ENCODE measurements at regions not wholly inside any gene's neighbourhood (a gene's known extent, or its start where the extent isn't known, plus 50 kb on each side); places are given as distances from the start of the nearest gene placed in this dataset.

DNA sequence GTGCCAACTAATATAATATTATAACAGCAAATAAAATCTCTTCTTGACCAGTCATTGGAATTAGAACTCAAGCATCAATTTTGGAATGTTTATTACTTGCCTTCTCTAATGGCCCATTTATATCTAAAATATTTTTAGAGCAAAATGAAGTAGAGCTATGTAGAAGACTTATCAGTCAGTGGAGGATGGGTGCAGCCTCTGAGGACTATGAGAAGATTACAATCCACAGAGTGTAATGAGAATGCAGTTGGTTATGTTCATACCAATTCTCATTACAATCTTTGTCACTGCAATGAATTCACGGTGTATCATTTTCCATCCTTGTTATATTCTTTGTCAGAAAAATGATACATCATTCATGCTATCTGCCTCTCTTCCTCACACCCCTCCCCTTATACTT, 878.1 kb downstream of the CENPC start:
- no peak for DNase-seq

DNA sequence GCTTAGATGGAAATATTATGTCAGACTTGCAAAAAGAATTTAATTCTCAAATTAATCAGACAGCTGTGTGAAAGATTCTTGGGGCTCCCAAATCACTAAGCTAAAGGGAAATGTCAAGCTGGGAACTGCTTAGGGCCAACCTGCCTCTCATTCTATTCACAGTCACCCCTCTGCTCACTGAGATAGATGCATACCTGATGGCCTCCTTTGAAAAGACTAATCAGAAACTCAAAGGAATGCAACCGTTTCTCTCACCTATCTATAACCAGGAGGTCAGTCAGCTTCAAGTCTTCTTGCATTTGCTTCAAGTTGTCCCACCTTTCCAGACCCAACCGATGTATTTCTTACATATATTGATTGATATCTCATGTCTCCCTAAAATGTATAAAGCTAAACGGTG, 882.7 kb downstream of the CENPC start:
- no peak for DNase-seq

GRCh38 chr4:66658809-66659208, 886.5 kb downstream of the CENPC start:
- DNase-seq, result no peak

DNA sequence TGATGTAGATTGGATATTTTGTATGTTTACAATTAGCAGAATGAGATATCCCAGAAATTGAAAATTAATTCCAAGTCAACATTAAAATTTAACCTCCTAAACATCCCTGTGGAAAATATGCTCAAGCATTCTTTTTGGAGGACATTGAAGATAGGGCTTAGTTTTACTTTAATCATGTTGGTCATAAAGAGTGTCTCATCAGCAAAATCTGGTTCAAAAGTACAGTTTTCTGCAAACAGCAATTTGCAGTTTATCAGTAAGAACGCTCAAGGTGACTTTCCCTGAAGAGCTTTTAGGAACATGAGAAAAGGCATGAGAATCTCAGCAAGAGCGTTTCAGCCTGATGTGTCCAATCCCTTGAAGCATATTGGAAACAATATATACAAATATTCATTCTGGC, 889.8 kb downstream of the CENPC start:
- no peak for DNase-seq

DNA sequence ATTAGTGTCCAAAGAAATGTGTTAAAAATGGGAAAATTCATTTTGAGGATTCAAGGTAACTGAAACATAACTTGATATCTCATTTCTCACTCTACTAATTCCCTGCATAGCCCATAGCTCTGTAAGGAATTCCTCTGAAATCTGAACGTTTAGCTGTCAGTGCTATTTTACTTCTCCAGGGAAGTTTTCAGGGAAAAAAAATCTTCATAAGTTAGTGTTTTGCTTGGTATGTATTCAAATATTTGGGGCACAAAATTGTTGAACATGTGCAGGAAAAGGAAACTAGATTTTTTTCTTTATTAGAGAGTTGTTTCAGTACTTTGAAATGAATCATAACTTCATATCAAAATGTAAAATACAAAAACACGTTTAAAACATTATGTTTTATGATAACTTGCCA, 891.4 kb downstream of the CENPC start:
- no peak for DNase-seq

DNA sequence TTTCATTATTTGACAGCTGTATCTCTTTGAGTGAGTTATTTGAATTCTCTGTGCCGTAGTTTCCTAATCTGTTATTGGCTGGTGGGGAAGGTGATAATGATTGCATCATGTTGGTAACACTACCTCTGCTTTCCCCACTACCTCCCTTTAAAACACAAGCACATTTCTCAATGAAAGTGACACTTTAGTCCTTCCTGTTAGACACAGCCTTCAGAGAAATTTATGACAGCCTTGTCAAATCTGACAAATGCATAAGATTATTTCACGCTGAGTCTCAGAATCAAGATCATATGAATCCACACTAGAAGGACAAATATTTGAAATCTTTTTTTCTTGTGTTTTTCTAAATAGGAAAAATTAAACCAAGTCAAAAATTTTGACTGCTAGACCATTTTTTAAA, 896.1 kb downstream of the CENPC start:
- DNase-seq, result no peak

DNA sequence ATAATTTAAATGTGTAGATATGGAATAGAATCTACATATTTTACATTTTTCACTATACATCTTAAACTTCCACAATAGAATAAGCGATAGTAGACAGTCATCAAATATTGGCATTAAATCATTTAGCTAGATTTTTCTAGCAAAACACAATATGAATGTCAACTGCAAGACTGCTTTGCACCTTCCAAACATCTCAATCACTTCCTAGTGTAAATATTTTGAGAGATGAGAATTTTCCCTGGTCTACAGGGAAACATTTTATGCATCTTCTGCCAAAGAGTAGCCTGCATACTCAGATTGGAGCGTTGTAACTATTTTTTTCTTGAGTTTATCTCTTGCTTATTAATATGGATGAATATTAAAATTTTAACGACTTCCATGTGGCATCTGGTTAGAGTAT, 897.4 kb downstream of the CENPC start:
- no peak for DNase-seq

GRCh38 chr4:66647476-66647875, 897.8 kb downstream of the CENPC start:
- no peak for DNase-seq

DNA sequence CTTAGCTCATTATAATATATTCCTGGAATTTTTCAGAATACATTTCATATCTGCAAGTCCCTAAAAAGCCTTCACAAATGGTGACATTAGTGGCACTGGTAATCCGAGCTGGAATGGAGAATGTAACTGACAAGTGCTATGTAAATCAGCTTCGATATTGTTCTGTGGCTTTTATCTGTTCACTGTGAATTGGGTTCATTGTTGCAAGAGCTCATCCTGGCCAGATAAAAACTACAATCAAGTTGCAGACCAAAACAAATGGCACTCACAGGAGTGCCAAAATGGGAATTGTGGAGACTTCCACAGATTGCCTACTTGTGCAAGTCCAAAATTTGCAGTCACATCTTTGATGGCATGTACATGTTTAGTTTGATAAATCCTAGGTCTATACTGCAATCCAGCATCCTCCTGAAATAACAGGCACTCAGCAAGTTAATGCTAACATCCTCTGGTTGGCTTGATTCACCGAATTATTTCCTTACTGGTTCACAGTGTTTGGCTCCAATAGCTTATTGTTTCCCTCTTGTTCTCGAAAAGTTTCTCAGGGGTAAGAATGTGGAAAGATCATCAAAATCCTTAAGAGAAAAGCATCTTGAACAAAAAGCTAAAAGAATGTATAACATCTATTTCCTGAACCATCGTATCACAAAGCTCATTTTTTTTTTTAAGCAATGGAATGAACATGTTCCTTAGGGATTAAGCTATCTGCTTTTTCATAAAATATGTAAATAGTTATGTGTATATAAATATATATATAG, 904.9 kb downstream of the CENPC start:
- DNase-seq, result no peak

DNA sequence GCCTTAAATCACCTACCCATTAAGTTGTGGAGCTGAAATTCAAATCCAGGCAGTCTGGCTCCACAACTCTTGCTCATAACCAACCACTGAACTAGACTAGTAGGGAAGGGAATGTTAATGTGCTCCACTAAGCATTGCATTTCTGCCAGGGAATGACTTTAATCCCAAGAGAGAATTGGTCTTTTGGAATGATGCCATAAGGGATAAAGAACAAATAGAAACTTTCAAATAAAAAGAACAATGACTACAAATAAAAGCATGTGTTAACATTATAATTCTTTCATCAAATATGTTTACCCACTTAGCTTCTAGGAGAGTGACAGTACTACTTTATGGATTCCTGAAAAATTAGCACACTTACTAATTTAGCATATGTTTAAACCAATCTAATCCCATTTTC, 905.9 kb downstream of the CENPC start:
- no peak for DNase-seq

GRCh38 chr4:66636349-66636748, 909.0 kb downstream of the CENPC start:
- no peak for DNase-seq

GRCh38 chr4:66633477-66633876, 911.8 kb downstream of the CENPC start:
- DNase-seq, result no peak

DNA sequence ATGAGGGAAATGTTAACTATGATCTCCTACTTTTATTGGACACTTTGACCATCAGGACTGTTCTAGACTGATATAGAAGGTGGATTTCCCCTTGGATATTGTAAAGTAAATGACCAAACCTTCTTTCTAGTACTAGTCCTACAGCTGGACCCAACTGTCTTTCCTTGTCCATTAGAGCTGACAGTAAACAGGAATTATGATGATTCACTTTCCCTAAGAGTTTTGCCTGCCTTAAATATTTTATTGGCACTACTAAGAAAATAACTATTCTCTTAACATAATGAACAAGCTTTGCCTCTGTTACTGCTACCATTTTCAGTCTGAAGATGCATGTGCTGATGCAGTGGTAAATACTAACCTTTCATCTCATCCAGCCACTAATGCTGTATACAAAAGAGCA, 915.4 kb downstream of the CENPC start:
- no peak for DNase-seq

DNA sequence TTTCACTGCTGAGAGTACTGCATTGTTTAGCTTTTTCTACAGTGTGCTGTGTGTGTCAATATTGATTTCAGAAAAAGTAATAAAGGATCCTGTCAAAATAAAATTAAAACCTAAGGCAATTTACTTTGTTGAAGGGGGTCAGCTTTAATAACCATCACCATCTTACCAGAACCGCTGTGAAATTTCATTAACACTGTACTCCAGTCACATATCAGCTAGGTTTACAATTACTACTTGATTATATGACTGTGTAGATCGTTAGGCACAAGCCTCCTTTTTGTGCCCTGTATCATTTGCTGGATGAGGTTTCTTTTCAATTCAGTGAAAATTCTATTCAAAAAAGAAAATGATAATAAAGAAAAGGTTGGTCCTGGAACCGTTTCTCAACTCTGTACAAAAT, 917.2 kb downstream of the CENPC start:
- DNase-seq, result no peak

DNA sequence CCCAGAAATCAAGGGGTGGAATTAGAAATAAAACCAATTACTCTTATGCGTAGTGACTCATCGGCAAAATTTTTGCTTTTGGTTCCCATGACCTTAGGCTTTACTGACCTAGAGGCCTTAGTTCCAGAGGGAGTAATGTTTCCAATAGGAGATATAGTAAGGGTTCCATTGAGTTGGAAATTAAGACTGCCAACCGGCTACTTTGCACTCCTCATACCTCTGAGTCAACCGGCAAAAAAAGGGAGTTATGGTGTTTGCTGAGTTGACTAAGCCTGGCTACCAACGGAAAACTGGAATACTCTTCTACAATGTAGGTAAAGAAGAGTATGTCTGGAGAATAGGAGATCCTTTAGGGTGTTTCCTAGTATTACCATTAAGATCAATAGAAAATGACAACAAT, 919.8 kb downstream of the CENPC start:
- no peak for DNase-seq

GRCh38 chr4:66613591-66613990, 931.7 kb downstream of the CENPC start:
- DNase-seq, result no peak

DNA sequence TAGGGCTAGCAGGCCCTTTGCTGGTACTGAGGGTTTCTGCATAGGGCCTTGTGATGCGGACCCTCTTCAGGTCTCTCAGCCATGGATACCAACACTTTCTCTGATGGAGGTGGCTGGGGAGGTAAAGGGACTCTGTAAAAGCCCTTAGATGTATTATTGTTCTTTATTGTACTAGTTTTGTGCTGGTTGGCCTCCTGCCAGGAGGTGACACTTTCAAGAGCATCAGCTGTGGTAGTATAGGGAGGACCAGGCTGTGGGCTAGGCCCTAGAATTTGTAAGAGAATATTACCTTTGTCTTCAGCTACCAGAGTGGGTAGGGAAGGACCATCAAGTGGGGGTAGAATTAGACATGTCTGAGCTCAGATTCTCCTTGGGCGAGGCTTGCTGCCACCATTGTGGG, 936.3 kb downstream of the CENPC start:
- DNase-seq, result no peak

DNA sequence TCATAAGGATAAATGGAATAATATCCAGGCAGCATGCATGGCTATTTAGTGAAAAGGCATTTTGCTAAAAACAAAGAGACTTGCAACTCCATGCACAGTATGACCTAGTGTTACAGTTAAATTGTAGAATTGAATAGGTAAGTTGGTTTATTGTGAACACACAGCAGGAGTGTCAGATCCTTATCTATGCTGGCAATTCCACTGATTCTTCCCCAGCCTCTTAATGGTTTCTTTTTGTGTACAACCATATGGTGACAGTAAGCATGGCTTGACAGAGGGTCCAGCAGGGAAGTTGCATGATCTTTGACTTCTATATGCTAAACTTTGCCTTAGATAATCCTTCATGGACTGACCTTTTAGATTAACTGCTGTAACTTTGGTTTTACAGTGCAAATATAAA, 936.6 kb upstream of the EPHA5 start:
- DNase-seq, result no peak

GRCh38 chr4:66606215-66606614, 935.9 kb upstream of the EPHA5 start:
- DNase-seq, result no peak

GRCh38 chr4:66604192-66604591, 933.9 kb upstream of the EPHA5 start:
- no peak for DNase-seq

DNA sequence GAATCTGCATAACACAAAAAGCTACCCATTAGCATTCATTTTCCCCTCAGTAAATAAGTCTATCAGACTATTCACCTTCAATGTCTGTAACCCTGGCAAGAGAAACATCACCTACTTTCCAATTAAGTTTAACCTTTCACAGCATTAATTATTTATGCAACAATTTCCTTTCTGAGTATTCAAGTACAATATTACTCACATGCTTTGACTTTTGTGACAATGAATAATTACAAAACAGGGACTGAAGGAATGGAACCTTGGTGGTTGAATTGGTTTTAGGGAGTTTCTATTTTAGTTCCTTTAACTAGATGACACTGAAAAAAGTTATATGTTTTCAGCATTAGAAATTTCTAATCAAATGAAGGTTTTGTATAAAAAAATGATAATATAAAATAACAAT, 932.3 kb upstream of the EPHA5 start:
- no peak for DNase-seq

GRCh38 chr4:66591968-66592367, 921.7 kb upstream of the EPHA5 start:
- DNase-seq, result no peak

GRCh38 chr4:66590488-66591215, 920.4 kb upstream of the EPHA5 start:
- DNase-seq, result no peak

- DNase-seq, result no peak
Measured at GRCh38 chr4:66589183-66589582, 918.9 kb upstream of the EPHA5 start.

DNA sequence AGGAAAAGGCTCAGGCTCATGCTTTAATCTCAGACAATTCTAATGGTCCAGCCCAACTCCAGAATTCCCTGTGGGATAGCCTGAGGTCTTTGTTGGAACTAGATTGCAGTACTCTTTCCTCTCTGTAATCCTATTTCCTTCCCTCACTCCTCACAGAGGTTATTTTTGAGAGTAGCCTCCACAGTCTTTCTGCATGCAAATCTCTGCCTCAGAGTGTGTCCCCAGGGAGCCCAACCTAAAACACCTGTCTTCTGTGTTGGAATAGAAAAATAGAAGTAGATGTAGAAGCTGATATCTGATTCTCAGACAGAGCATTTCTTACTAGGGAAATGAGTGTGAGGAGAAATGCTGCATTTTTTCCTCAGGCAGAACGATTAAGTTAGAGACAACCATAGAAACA, 915.5 kb upstream of the EPHA5 start:
- no peak for DNase-seq
